Sigmoid colon (tissue), 4 donors: ENCODE measurements at regions not wholly inside any gene's neighbourhood (a gene's known extent, or its start where the extent isn't known, plus 50 kb on each side); places are given as distances from the start of the nearest gene placed in this dataset.

ENCODE experiments used
- POLR2AphosphoS5 ChIP-seq, 4 donors: sonication (generic); formaldehyde crosslinking; IDR thresholded peaks; one replicate each; pipeline ENCODE4 v1.6.1; 2017; ENCODE audit warnings: antibody characterized with exemption in 4 of 4
- TF ChIP-seq, protein P1 (sequence below), 4 experiments: fragments of 450-650 bp in 3 of 4; fragments of 200-600 bp in 1 of 4; IDR thresholded peaks; one replicate each; pipeline ENCODE4 v1.5.1; 2016 to 2019; ENCODE audit warnings: antibody characterized with exemption in 4 of 4, mild to moderate bottlenecking in 3 of 4, moderate library complexity in 2 of 4

DNA sequence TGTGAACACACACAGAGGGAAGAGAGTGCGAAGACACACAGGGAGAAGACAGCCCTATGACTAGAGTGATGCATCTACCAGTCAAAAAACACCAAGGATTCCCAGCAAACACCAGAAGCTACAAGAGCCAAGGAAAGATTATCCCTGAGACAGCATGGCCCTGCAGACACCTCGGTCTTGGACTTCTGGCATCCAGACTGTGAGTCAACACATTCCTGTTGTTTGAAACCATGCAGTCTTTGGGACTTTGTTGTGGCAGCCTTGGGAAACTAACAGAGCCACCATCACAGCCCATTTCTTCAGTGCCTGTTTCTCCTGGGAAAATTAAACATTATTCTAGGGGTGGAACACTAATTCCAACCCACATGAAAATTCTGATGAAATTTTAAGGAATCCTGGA lies 220.6 kb downstream of the GXYLT1 start:
- no peak for TF ChIP-seq POLR2AphosphoS5 (IDR thresholded peaks at IDR 0.05)
- TF ChIP-seq, protein P1, sequence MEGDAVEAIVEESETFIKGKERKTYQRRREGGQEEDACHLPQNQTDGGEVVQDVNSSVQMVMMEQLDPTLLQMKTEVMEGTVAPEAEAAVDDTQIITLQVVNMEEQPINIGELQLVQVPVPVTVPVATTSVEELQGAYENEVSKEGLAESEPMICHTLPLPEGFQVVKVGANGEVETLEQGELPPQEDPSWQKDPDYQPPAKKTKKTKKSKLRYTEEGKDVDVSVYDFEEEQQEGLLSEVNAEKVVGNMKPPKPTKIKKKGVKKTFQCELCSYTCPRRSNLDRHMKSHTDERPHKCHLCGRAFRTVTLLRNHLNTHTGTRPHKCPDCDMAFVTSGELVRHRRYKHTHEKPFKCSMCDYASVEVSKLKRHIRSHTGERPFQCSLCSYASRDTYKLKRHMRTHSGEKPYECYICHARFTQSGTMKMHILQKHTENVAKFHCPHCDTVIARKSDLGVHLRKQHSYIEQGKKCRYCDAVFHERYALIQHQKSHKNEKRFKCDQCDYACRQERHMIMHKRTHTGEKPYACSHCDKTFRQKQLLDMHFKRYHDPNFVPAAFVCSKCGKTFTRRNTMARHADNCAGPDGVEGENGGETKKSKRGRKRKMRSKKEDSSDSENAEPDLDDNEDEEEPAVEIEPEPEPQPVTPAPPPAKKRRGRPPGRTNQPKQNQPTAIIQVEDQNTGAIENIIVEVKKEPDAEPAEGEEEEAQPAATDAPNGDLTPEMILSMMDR (IDR thresholded peaks at IDR 0.05) = no peak
